AG08396 (cell line): ENCODE measurements at regions not wholly inside any gene's neighbourhood (a gene's known extent, or its start where the extent isn't known, plus 50 kb on each side); places are given as distances from the start of the nearest gene placed in this dataset.
A peak's percentile ranks its signal among the peaks of the same experiment; 100 is the strongest.
"Not testable (repeated sequence)": the region's sequence is repeated elsewhere in the genome, so short reads cannot be mapped to it uniquely, and the experiment has no call there.

Experiments
- DNase-seq: peaks from one replicate; pipeline ENCODE4 v3.0.0; 2012; ENCODE audit warnings: low spot score, mixed read lengths

GRCh38 chr1:219863816-219864215 lies 64.5 kb downstream of the SLC30A10 start:
- DNase-seq = not testable (repeated sequence)

GRCh38 chr1:219862366-219862765 lies 66.0 kb downstream of the SLC30A10 start:
- no peak for DNase-seq

- DNase-seq = no peak
These were observed 69.4 kb downstream of the SLC30A10 start for GRCh38 chr1:219858980-219859379.

- DNase-seq = no peak
These were observed 81.0 kb downstream of the SLC30A10 start for GRCh38 chr1:219847215-219847855.

- DNase-seq = not testable (repeated sequence)
These were observed 88.8 kb downstream of the SLC30A10 start for GRCh38 chr1:219839595-219839994.

GRCh38 chr1:219837994-219838294 lies 90.4 kb downstream of the SLC30A10 start:
- no peak for DNase-seq

GRCh38 chr1:219837274-219837993 lies 90.9 kb downstream of the SLC30A10 start:
- DNase-seq = peak; percentile 21

GRCh38 chr1:219834314-219834917 lies 93.9 kb downstream of the SLC30A10 start:
- DNase-seq = no peak

GRCh38 chr1:219833214-219833815 lies 95.0 kb downstream of the SLC30A10 start:
- no peak for DNase-seq

- DNase-seq = no peak
These were observed 102.1 kb downstream of the SLC30A10 start for GRCh38 chr1:219826290-219826689.

- no peak for DNase-seq
These were observed 103.0 kb downstream of the SLC30A10 start for GRCh38 chr1:219825355-219825754.

- DNase-seq = no peak
These were observed 104.0 kb downstream of the SLC30A10 start for GRCh38 chr1:219824338-219824737.

- DNase-seq = no peak
These were observed 107.8 kb downstream of the SLC30A10 start for GRCh38 chr1:219820551-219820950.

- no peak for DNase-seq
These were observed 110.4 kb downstream of the SLC30A10 start for GRCh38 chr1:219817914-219818313.

- DNase-seq = no peak
These were observed 115.1 kb downstream of the SLC30A10 start for GRCh38 chr1:219813294-219813693.

- DNase-seq = peak; percentile 62
These were observed 115.7 kb downstream of the SLC30A10 start for GRCh38 chr1:219812491-219813203.

GRCh38 chr1:219812086-219812485 lies 116.3 kb downstream of the SLC30A10 start:
- no peak for DNase-seq

GRCh38 chr1:219810451-219810850 lies 117.9 kb downstream of the SLC30A10 start:
- no peak for DNase-seq

- DNase-seq = no peak
These were observed 119.6 kb downstream of the SLC30A10 start for GRCh38 chr1:219808790-219809189.

GRCh38 chr1:219806642-219807041 lies 121.7 kb downstream of the SLC30A10 start:
- no peak for DNase-seq

- DNase-seq = no peak
These were observed 122.3 kb downstream of the SLC30A10 start for GRCh38 chr1:219806020-219806419.

GRCh38 chr1:219805191-219805590 lies 123.2 kb downstream of the SLC30A10 start:
- no peak for DNase-seq
